Endothelial cell (in vitro differentiated cells): ENCODE measurements at regions not wholly inside any gene's neighbourhood (a gene's known extent, or its start where the extent isn't known, plus 50 kb on each side); places are given as distances from the start of the nearest gene placed in this dataset.

Source experiments
- DNase-seq: peaks from one replicate; pipeline ENCODE4 v3.0.0; 2021; ENCODE audit warnings: low spot score
- H3K27ac Mint-ChIP-seq: one replicate; pipeline ENCODE4 v1.8.0; 2021; ENCODE audit warnings: mixed read lengths, inconsistent platforms; ENCODE audit not compliant: unreplicated experiment
- H3K27me3 Mint-ChIP-seq: one replicate; pipeline ENCODE4 v1.8.0; 2021; ENCODE audit warnings: mild to moderate bottlenecking, moderate library complexity, mixed read lengths, inconsistent platforms; ENCODE audit not compliant: unreplicated experiment
- H3K36me3 Mint-ChIP-seq: one replicate; pipeline ENCODE4 v1.8.0; 2021; ENCODE audit warnings: mild to moderate bottlenecking, low read depth, mixed read lengths, inconsistent platforms; ENCODE audit not compliant: unreplicated experiment
- H3K4me1 Mint-ChIP-seq: one replicate; pipeline ENCODE4 v1.8.0; 2021; ENCODE audit warnings: mild to moderate bottlenecking, mixed read lengths, inconsistent platforms; ENCODE audit not compliant: unreplicated experiment
- H3K4me3 Mint-ChIP-seq: one replicate; pipeline ENCODE4 v1.8.0; 2021; ENCODE audit warnings: mild to moderate bottlenecking, mixed read lengths, inconsistent platforms; ENCODE audit not compliant: unreplicated experiment
- H3K9me3 Mint-ChIP-seq: one replicate; pipeline ENCODE4 v1.8.0; 2021; ENCODE audit warnings: mixed read lengths, inconsistent platforms; ENCODE audit not compliant: unreplicated experiment
- CTCF ChIP-seq: fragments of 200-600 bp; sonication (generic); IDR thresholded peaks from one replicate; pipeline ENCODE4 v1.5.0; 2021; ENCODE audit warnings: antibody characterized with exemption; ENCODE audit not compliant: unreplicated experiment

- Mint-ChIP-seq H3K27ac (no peak overlapping the region), H3K4me3 (no peak overlapping the region), H3K4me1 (no peaks in the 10 kb centered on the region), H3K9me3 (no peaks in the 10 kb centered on the region), H3K27me3 (no peaks in the 10 kb centered on the region), H3K36me3 (no peaks in the 10 kb centered on the region)
- no peak for TF ChIP-seq CTCF
- no peak for DNase-seq
Observed at GRCh38 chr13:75023609-75024008, 458.4 kb downstream of the TBC1D4 start.

- Mint-ChIP-seq H3K4me3 (no peak overlapping the region), H3K4me1 (no peaks in the 10 kb centered on the region), H3K36me3 (no peaks in the 10 kb centered on the region), H3K27ac (no peak overlapping the region), H3K27me3 (peaks cover 3% of the 10 kb centered on the region), H3K9me3 (no peaks in the 10 kb centered on the region)
- DNase-seq = no peak
- no peak for TF ChIP-seq CTCF
Observed at GRCh38 chr13:75021151-75021550, 460.8 kb downstream of the TBC1D4 start.

- no peak for DNase-seq
- Mint-ChIP-seq H3K9me3 (no peaks in the 10 kb centered on the region), H3K27me3 (peaks cover 3% of the 10 kb centered on the region), H3K27ac (no peak overlapping the region), H3K4me3 (no peak overlapping the region), H3K36me3 (no peaks in the 10 kb centered on the region), H3K4me1 (no peaks in the 10 kb centered on the region)
- TF ChIP-seq CTCF = no peak
Observed at GRCh38 chr13:75016225-75016624, 465.7 kb downstream of the TBC1D4 start.

GRCh38 chr13:75013818-75014217 lies 468.2 kb downstream of the TBC1D4 start:
- TF ChIP-seq CTCF = no peak
- no peaks in the 10 kb centered on the region for H3K4me1 Mint-ChIP-seq
- H3K9me3 Mint-ChIP-seq = no peaks in the 10 kb centered on the region
- no peak for DNase-seq
- H3K27ac Mint-ChIP-seq = no peak overlapping the region
- no peak overlapping the region for H3K4me3 Mint-ChIP-seq
- H3K27me3 Mint-ChIP-seq = peaks cover 5% of the 10 kb centered on the region
- no peaks in the 10 kb centered on the region for H3K36me3 Mint-ChIP-seq

- no peaks in the 10 kb centered on the region for H3K36me3 Mint-ChIP-seq
- no peak for DNase-seq
- no peaks in the 10 kb centered on the region for H3K4me1 Mint-ChIP-seq
- no peak overlapping the region for H3K4me3 Mint-ChIP-seq
- TF ChIP-seq CTCF = no peak
- no peak overlapping the region for H3K27ac Mint-ChIP-seq
- H3K27me3 Mint-ChIP-seq = peaks cover 2% of the 10 kb centered on the region
- H3K9me3 Mint-ChIP-seq = no peaks in the 10 kb centered on the region
Observed at GRCh38 chr13:75010941-75011340, 471.0 kb downstream of the TBC1D4 start.
